Activated T-cell treated with anti-CD3 and anti-CD28 coated beads, Interleukin-2, amount 50 U/mL, for 1 hour (primary cell): ENCODE measurements at regions not wholly inside any gene's neighbourhood (a gene's known extent, or its start where the extent isn't known, plus 50 kb on each side); places are given as distances from the start of the nearest gene placed in this dataset.

ENCODE experiments used
- DNase-seq: peaks from one replicate; pipeline ENCODE4 v3.0.0-alpha.2; 2020

- DNase-seq: no peak
These were observed 220.2 kb downstream of the AUH start for GRCh38 chr9:91141407-91141965.

DNA sequence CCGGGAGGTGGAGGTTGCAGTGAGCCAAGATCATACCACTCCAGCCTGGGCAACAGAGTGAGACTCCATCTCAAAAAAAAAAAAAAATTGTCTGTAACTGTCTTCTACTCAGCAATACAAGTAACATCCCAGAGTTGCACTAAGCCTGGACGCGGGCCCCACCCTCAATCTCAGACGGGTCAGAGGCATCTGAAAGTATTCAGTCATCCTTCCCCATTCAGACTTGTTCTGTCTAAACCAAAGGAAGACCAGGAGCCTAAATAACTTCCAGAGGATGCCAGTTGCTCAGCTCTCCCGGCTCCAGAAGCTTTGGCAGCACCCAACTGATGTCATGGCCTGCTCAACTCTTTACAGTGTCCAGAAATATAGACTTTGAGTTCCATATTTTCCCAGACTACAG is 218.6 kb downstream of the AUH start:
- no peak for DNase-seq

GRCh38 chr9:91143642-91144041 is 218.1 kb downstream of the AUH start:
- no peak for DNase-seq

- no peak for DNase-seq
These were observed 216.9 kb downstream of the AUH start for GRCh38 chr9:91144769-91145168.

DNA sequence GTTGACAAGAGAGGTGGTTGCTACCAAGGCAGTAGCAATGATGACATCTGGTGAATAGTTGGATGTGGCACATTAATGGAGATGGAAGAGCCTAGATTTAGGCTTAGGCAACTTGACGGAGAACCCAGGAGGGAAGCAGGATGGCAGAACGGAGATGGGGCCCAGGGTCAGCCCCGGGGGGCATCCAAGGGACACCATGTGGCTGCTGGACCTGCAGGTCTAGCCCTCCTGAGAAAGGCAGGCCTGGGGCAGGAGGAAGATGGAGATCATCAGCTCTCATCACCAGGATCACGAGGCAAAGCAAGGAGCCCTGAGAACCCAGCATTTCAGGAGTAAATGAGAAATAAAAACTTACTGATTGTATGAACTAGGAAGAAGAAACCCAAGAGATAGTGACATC is 216.2 kb downstream of the AUH start:
- no peak for DNase-seq

DNA sequence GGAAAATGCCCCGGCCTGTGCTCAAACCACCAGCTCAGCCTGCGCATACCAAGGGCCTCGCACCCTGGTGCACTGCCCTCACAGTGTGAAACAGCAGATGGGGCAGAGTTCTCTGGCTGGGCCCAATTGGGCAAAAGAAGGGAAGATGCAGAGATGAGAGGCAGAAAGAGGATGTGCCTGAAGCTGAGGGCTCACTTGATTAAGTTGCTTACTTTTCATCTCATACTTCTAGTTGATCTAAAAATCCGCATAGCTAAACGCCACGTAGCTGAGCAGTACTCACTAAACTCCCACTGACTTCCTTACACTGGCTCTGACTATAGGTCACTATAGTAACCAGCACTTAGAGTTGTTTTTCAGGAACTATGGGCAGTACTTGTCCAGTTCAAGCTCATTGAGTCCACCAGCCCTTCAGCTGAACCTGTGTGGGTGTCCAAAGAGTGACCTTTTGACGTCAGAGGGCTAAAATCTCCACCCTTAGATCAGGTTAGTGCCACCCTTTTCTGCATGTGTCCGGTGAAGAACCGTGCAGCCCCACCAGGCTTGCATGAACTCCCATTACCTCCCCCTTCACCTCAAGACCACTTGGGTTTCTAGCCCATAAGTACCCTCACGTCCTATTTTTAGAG is 215.2 kb downstream of the AUH start:
- no peak for DNase-seq

GRCh38 chr9:91147079-91147708 is 214.5 kb downstream of the AUH start:
- DNase-seq: no peak

GRCh38 chr9:91148306-91148705 is 213.4 kb downstream of the AUH start:
- no peak for DNase-seq

GRCh38 chr9:91150273-91150997 is 211.3 kb downstream of the AUH start:
- DNase-seq: no peak

- no peak for DNase-seq
These were observed 210.6 kb downstream of the AUH start for GRCh38 chr9:91150998-91151717.

DNA sequence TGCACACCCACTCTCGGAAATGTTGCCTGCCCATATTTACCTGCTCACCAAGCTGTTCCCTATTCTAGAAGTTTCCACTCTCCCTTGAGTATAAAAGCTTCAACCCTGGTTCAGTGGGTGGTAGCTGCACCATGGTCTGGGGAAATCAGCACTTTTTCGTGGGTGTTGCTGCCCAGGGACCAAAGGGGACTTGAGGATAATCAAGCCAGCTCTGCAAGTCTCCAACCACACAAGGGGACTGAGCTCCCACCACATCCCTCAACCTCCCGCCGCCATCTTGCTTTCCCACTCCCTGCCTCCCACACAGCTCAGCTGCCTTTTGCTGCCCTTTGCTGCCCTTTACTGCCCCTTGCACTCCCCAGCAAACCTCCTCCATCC is 210.0 kb downstream of the AUH start:
- DNase-seq: no peak

GRCh38 chr9:91154686-91155085 is 207.0 kb downstream of the AUH start:
- no peak for DNase-seq

- no peak for DNase-seq
These were observed 206.5 kb downstream of the AUH start for GRCh38 chr9:91155181-91155580.

GRCh38 chr9:91155746-91156376 is 205.9 kb downstream of the AUH start:
- DNase-seq: no peak

GRCh38 chr9:91156451-91157234 is 205.1 kb downstream of the AUH start:
- no peak for DNase-seq

DNA sequence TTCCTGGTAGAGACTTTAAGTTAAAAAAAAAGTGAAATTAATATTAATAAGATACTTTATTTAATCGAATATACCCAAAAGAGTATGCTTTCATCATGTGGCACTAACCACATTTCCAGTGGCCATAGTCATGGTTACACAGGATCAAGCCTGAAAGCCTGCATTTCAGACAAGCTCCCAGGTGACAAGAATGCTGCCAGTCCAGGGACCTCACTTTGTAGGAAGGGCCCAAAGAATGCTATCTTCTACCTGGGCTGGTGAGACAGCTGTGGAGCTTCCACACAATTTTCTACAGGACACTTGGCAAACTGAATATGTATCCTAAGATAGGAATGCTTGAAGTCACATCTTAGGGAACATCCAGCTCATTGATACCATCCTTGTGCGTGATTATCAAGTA is 203.8 kb downstream of the AUH start:
- DNase-seq: no peak

DNA sequence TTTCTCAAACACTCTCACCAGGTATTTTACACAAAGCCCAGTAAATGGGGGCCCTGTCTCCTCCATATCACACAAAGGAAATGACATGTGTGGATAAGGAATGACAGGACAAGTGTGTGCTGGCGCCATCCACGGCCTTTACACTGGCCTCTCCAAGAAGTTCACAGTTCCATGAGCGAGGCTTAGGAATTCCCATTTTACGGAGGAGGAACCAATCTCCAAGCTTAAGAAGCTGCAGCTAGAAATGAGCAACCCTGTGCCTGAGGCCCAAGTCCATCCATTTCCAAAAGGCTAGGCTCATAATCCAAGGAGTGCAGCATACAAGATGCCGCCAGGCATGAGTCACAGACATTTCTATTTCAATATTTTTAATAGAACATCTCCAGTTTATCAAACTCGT is 203.4 kb downstream of the AUH start:
- no peak for DNase-seq

DNA sequence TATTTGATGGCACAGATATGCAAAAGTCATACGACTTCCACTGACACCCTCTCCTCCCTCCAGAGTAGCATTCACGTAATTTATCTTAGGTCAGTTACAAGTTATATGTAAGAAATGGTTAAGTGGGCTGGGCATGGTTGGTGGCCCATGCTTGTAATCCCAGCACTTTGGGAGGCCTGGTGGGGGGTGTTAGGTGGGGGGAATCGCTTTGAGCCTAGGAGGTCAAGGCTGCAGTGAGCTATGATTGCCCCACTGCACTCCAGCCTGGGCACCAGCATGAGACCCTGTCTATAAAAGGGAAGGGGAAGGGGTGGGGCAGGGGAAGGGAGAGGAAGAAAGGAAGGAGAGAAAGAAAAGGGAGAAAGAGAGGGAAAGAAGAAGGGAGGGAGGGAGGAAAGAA is 202.8 kb downstream of the AUH start:
- no peak for DNase-seq

DNA sequence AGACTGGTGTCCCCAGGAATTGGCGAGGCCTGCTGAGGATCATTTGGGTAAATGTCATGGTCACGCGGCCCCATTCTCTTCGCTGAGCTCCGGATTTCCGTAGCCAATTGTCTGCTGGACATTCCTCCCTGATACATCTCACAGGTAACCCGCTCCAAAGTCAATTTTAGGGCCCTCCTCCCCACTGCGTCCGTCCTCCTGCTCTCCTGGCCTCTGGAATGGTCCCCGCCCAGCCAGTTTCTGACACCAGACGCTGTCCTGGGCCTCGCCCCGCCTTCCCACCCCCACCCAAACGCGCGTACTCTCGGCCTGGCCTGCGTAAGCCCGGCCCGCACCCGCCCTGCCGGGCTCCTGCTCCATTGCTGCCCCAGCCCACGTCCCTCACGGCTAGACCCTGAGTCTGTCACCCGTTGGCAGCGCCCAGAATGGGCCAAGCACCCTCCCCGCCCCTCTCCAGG is 202.0 kb downstream of the AUH start:
- no peak for DNase-seq

GRCh38 chr9:91160181-91160580 is 201.5 kb downstream of the AUH start:
- DNase-seq: no peak

DNA sequence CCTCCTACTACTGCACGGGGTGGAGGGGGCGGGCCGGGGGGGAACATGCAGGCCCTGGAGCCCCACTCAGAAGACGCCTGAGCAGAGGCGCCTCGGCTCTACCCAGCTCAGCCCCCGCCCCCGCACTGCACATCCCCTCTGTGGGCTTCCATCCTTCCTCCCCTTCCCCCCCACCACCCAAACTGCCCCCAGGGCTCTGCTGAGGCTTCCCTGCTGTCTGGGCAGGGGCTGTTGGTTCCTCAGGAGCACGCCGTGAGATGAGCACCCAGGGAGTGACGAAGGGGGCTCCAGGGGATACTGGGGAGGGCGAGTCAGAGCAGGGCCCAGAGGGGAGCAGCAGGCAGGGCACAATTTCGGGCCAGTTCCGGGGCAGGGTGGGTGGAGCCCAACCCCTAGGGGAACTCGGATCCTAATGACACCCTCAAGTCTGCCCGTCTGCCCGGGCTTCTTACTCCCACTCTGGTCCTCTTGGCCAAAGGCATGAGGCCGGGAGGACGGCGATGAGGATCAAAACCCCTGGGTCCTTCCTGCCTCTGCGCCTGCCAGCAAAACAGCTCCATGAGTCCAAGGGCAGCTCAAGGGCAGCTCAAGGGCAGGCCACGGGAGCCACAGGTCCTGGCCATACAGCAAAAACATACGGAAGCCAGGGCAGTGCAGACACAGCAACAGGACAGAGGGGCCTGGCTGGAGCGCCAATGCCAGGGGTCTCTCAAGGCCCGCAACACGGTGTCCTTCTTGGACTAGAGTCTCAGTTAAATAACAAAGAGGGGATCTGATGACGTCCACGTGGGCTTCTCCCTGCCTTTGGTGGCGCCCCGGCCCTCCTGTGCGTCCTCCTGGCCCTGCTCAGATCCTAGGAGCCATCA is 200.9 kb downstream of the AUH start:
- DNase-seq: no peak
